ENCODE measurements at regions not wholly inside any gene's neighbourhood (a gene's known extent, or its start where the extent isn't known, plus 50 kb on each side); places are given as distances from the start of the nearest gene placed in this dataset.

- TF ChIP-seq CTCF (IDR thresholded peaks at IDR 0.05) (no peak), EZH2 (IDR thresholded peaks at IDR 0.05) (no peak), EZH2phosphoT487 (IDR thresholded peaks at IDR 0.05) (no peak)
These were observed 255.5 kb upstream of the SMIM30 start for GRCh38 chr7:113373863-113374262.
